ENCODE measurements at regions not wholly inside any gene's neighbourhood (a gene's known extent, or its start where the extent isn't known, plus 50 kb on each side); places are given as distances from the start of the nearest gene placed in this dataset.

DNA sequence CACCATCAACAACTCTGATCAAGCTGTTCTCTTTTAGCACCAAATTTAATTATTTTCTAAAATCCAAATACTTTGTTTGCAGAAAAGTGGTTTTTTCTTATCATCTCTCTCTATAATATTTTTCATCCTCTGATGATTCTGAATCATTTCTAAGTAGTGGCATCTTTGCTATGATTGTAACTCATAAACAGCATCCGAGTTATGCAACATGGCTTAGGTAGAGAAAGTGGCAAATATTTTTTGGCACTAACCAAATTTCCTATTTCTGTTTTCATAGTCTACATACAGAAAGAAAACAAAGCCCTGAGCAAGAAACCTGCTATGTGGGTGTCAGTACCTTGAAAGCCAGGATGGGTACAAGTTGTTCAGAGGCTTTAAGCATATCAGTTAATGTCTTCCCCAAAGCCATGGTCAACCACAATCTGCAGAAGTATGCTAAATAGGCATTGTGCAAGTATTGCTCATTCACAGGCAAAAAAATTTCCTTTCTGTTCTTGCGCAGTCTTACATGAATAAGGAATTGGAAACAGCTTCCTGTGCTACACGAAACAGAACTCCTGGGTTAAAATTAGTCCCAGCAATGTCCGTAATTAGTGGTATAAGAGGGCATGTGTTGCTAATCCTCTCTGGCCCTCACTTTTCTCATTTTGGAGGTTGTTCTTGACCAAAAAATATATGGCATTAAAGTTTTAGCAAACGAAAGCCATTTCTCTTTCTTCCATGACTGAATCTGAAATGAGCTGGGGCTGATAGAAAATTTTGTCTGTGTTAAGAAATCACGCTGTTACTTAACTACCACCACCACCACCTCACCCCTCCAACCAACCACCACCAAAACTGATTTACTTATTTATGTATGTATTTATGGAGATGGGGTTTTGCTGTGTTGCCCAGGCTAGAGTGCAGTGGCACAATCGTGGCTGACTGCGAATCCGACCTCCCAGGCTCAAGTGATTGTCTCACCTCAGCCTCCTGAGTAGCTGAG, 325.6 kb upstream of the MAGI2 start:
- Histone ChIP-seq H3K27ac (ENCODE audit: low read depth in 2 of 2, low read length in 2 of 2) (no peak overlapping the region), H3K4me3 (ENCODE audit: low read length in 3 of 3) (no peak overlapping the region), H3K4me1 (ENCODE audit: control insufficient read depth in 2 of 3, insufficient read depth in 2 of 3, low read depth in 1 of 3, low read length in 3 of 3) (peaks cover 0 to 2% (median 0%) of the 10 kb centered on the region in 3 donors), H3K9me3 (ENCODE audit: control insufficient read depth in 2 of 3, insufficient read depth in 1 of 3, low read length in 3 of 3) (peaks cover 0 to 4% (median 0%) of the 10 kb centered on the region in 3 donors), H3K36me3 (ENCODE audit: control insufficient read depth in 2 of 3, insufficient read depth in 3 of 3, low read length in 3 of 3) (no peaks in the 10 kb centered on the region), H3K9ac (ENCODE audit: low read length in 3 of 3) (no peak overlapping the region), H3K27me3 (ENCODE audit: control insufficient read depth, insufficient read depth, low read length) (no peaks in the 10 kb centered on the region)
- no peak for TF ChIP-seq CTCF (IDR thresholded peaks at IDR 0.05; ENCODE audit: borderline replicate concordance, extremely low read depth, insufficient read depth)
- FAIRE-seq (no peak), DNase-seq (no peak)
- intact Hi-C loops (cut with DNase I), result no loop called here

GRCh38 chr7:79775911-79776310, 322.4 kb upstream of the MAGI2 start:
- Histone ChIP-seq H3K9ac (ENCODE audit: low read length in 3 of 3) (no peak overlapping the region), H3K9me3 (ENCODE audit: control insufficient read depth in 2 of 3, insufficient read depth in 1 of 3, low read length in 3 of 3) (no peaks in the 10 kb centered on the region), H3K27me3 (ENCODE audit: control insufficient read depth, insufficient read depth, low read length) (no peaks in the 10 kb centered on the region), H3K4me1 (ENCODE audit: control insufficient read depth in 2 of 3, insufficient read depth in 2 of 3, low read depth in 1 of 3, low read length in 3 of 3) (no peaks in the 10 kb centered on the region), H3K36me3 (ENCODE audit: control insufficient read depth in 2 of 3, insufficient read depth in 3 of 3, low read length in 3 of 3) (no peaks in the 10 kb centered on the region), H3K4me3 (ENCODE audit: low read length in 3 of 3) (no peak overlapping the region), H3K27ac (ENCODE audit: low read depth in 2 of 2, low read length in 2 of 2) (no peak overlapping the region)
- no peak for FAIRE-seq
- no peak for TF ChIP-seq CTCF (IDR thresholded peaks at IDR 0.05; ENCODE audit: borderline replicate concordance, extremely low read depth, insufficient read depth)
- intact Hi-C loops (cut with DNase I), result no loop called here
- DNase-seq, result no peak

DNA sequence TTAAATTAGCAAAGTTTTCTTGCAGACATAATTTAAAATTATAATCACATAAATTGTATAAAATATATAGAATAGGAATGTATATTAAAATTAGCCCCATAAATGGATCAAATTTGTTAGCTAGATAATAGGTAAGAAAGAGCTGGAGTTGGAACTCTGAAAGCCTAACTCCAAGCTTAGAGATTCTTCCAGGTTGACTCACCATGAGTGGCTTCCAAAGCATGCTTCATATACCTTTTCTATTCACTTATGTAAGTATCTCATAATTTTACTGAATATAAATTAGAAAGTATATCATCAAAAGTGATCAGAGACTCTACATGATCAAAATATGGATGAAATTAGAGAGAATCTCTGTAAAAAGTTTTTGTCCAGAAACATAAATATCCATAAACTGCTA, 320.7 kb upstream of the MAGI2 start:
- H3K27ac ChIP-seq (ENCODE audit: low read depth in 2 of 2, low read length in 2 of 2), result no peak overlapping the region
- H3K4me1 ChIP-seq (ENCODE audit: control insufficient read depth in 2 of 3, insufficient read depth in 2 of 3, low read depth in 1 of 3, low read length in 3 of 3), result no peaks in the 10 kb centered on the region
- no peak for TF ChIP-seq CTCF (IDR thresholded peaks at IDR 0.05; ENCODE audit: borderline replicate concordance, extremely low read depth, insufficient read depth)
- no peak overlapping the region for H3K4me3 ChIP-seq (ENCODE audit: low read length in 3 of 3)
- intact Hi-C loops (cut with DNase I), result no loop called here
- no peaks in the 10 kb centered on the region for H3K9me3 ChIP-seq (ENCODE audit: control insufficient read depth in 2 of 3, insufficient read depth in 1 of 3, low read length in 3 of 3)
- H3K9ac ChIP-seq (ENCODE audit: low read length in 3 of 3), result no peak overlapping the region
- FAIRE-seq, result no peak
- no peaks in the 10 kb centered on the region for H3K36me3 ChIP-seq (ENCODE audit: control insufficient read depth in 2 of 3, insufficient read depth in 3 of 3, low read length in 3 of 3)
- DNase-seq, result no peak
- no peaks in the 10 kb centered on the region for H3K27me3 ChIP-seq (ENCODE audit: control insufficient read depth, insufficient read depth, low read length)
